ENCODE measurements at regions not wholly inside any gene's neighbourhood (a gene's known extent, or its start where the extent isn't known, plus 50 kb on each side); places are given as distances from the start of the nearest gene placed in this dataset.

GRCh38 chr2:126342457-126342856 is 313.5 kb upstream of the GYPC start:
- no peak for DNase-seq (ENCODE audit: low read depth)
- H3K4me3 ChIP-seq (ENCODE audit: low read depth, low read length) = no peak overlapping the region
- TF ChIP-seq CTCF (IDR thresholded peaks at IDR 0.05; ENCODE audit: insufficient read depth, low read depth, low read length) = no peak

- no peak for TF ChIP-seq CTCF (IDR thresholded peaks at IDR 0.05; ENCODE audit: insufficient read depth, low read depth, low read length)
- no peak for DNase-seq (ENCODE audit: low read depth)
- no peak overlapping the region for H3K4me3 ChIP-seq (ENCODE audit: low read depth, low read length)
Observed at GRCh38 chr2:126343136-126343535, 312.8 kb upstream of the GYPC start.

GRCh38 chr2:126344493-126344892 is 311.5 kb upstream of the GYPC start:
- TF ChIP-seq CTCF (IDR thresholded peaks at IDR 0.05; ENCODE audit: insufficient read depth, low read depth, low read length) = no peak

GRCh38 chr2:126345691-126346090 is 310.3 kb upstream of the GYPC start:
- TF ChIP-seq CTCF (IDR thresholded peaks at IDR 0.05; ENCODE audit: insufficient read depth, low read depth, low read length) = no peak
- no peak for DNase-seq (ENCODE audit: low read depth)
- H3K4me3 ChIP-seq (ENCODE audit: low read depth, low read length) = no peak overlapping the region

More at GRCh38 chr2:126344493-126344892, 311.5 kb upstream of the GYPC start:
- H3K4me3 ChIP-seq (ENCODE audit: low read depth, low read length) = no peak overlapping the region
- DNase-seq (ENCODE audit: low read depth) = no peak

- TF ChIP-seq CTCF (IDR thresholded peaks at IDR 0.05; ENCODE audit: insufficient read depth, low read depth, low read length) = no peak
- H3K4me3 ChIP-seq (ENCODE audit: low read depth, low read length) = no peak overlapping the region
- no peak for DNase-seq (ENCODE audit: low read depth)
Observed at GRCh38 chr2:126356631-126357030, 299.3 kb upstream of the GYPC start.

GRCh38 chr2:126358122-126358521 is 297.8 kb upstream of the GYPC start:
- no peak for DNase-seq (ENCODE audit: low read depth)
- TF ChIP-seq CTCF (IDR thresholded peaks at IDR 0.05; ENCODE audit: insufficient read depth, low read depth, low read length) = no peak
- H3K4me3 ChIP-seq (ENCODE audit: low read depth, low read length) = no peak overlapping the region

GRCh38 chr2:126359494-126359893 is 296.5 kb upstream of the GYPC start:
- peak; percentile 21 for TF ChIP-seq CTCF (IDR thresholded peaks at IDR 0.05; ENCODE audit: insufficient read depth, low read depth, low read length)
- peak; percentile 2 for DNase-seq (ENCODE audit: low read depth)

More at GRCh38 chr2:126359494-126359893, 296.5 kb upstream of the GYPC start:
- H3K4me3 ChIP-seq (ENCODE audit: low read depth, low read length) = no peak overlapping the region
